ENCODE measurements at regions not wholly inside any gene's neighbourhood (a gene's known extent, or its start where the extent isn't known, plus 50 kb on each side); places are given as distances from the start of the nearest gene placed in this dataset.

- TF ChIP-seq POLR2A (IDR thresholded peaks at IDR 0.05), result no peak
- TF ChIP-seq POLR2AphosphoS5 (IDR thresholded peaks at IDR 0.05), result no peak
- TF ChIP-seq CTCF (IDR thresholded peaks at IDR 0.05), result no peak
- no peak for TF ChIP-seq EP300 (IDR thresholded peaks at IDR 0.05)
Measured at GRCh38 chr1:194515916-194516315, 1329.5 kb upstream of the B3GALT2 start.
